HG03442 (cell line): ENCODE measurements at regions not wholly inside any gene's neighbourhood (a gene's known extent, or its start where the extent isn't known, plus 50 kb on each side); places are given as distances from the start of the nearest gene placed in this dataset.
"Not testable (repeated sequence)": the region's sequence is repeated elsewhere in the genome, so short reads cannot be mapped to it uniquely, and the experiment has no call there.

Experiments
- ATAC-seq: cut with Tn5 transposase; IDR thresholded peaks from one replicate; pipeline ENCODE4 v1.9.1; 2021; ENCODE audit warnings: mild to moderate bottlenecking, moderate library complexity; ENCODE audit not compliant: unreplicated experiment

- ATAC-seq = no peak
These were observed 73.3 kb downstream of the OLFM4 start for GRCh38 chr13:53101883-53102282.

- ATAC-seq = no peak
These were observed 75.5 kb downstream of the OLFM4 start for GRCh38 chr13:53104136-53104535.

- ATAC-seq = no peak
These were observed 76.9 kb downstream of the OLFM4 start for GRCh38 chr13:53105477-53105876.

- no peak for ATAC-seq
These were observed 77.3 kb downstream of the OLFM4 start for GRCh38 chr13:53105890-53106289.

GRCh38 chr13:53110181-53110580 lies 81.6 kb downstream of the OLFM4 start:
- ATAC-seq = no peak

- no peak for ATAC-seq
These were observed 82.0 kb downstream of the OLFM4 start for GRCh38 chr13:53110614-53111013.

GRCh38 chr13:53112522-53112921 lies 83.9 kb downstream of the OLFM4 start:
- ATAC-seq = no peak

GRCh38 chr13:53117048-53117447 lies 88.4 kb downstream of the OLFM4 start:
- ATAC-seq = not testable (repeated sequence)

GRCh38 chr13:53121131-53121773 lies 92.6 kb downstream of the OLFM4 start:
- ATAC-seq = no peak

GRCh38 chr13:53121919-53122318 lies 93.3 kb downstream of the OLFM4 start:
- no peak for ATAC-seq

GRCh38 chr13:53123536-53123935 lies 94.9 kb downstream of the OLFM4 start:
- no peak for ATAC-seq

- ATAC-seq = no peak
These were observed 96.0 kb downstream of the OLFM4 start for GRCh38 chr13:53124623-53125022.

GRCh38 chr13:53126841-53127245 lies 98.2 kb downstream of the OLFM4 start:
- no peak for ATAC-seq

- no peak for ATAC-seq
These were observed 98.8 kb downstream of the OLFM4 start for GRCh38 chr13:53127373-53127772.

GRCh38 chr13:53129864-53130393 lies 101.3 kb downstream of the OLFM4 start:
- no peak for ATAC-seq

- ATAC-seq = no peak
These were observed 102.7 kb downstream of the OLFM4 start for GRCh38 chr13:53131361-53131760.

- ATAC-seq = no peak
These were observed 106.7 kb downstream of the OLFM4 start for GRCh38 chr13:53135301-53135700.

- no peak for ATAC-seq
These were observed 108.1 kb downstream of the OLFM4 start for GRCh38 chr13:53136554-53137215.

- ATAC-seq = no peak
These were observed 109.2 kb downstream of the OLFM4 start for GRCh38 chr13:53137779-53138178.

- ATAC-seq = no peak
These were observed 109.9 kb downstream of the OLFM4 start for GRCh38 chr13:53138376-53139036.

- ATAC-seq = no peak
These were observed 112.7 kb downstream of the OLFM4 start for GRCh38 chr13:53141336-53141735.

GRCh38 chr13:53142306-53142705 lies 113.7 kb downstream of the OLFM4 start:
- no peak for ATAC-seq
